H1 (cell line): ENCODE measurements at regions not wholly inside any gene's neighbourhood (a gene's known extent, or its start where the extent isn't known, plus 50 kb on each side); places are given as distances from the start of the nearest gene placed in this dataset.

ENCODE experiments used
- PHF8 ChIP-seq: fragments of 200-600 bp; sonication (generic); conservative IDR thresholded peaks from 2 replicates; pipeline ENCODE4 v1.7.1; 2012; ENCODE audit warnings: low read depth, mild to moderate bottlenecking, inconsistent platforms, low read length, moderate library complexity

GRCh38 chr13:71244161-71244560 lies 622.8 kb downstream of the DACH1 start (continued):
- no peak for TF ChIP-seq PHF8
